ENCODE measurements at regions not wholly inside any gene's neighbourhood (a gene's known extent, or its start where the extent isn't known, plus 50 kb on each side); places are given as distances from the start of the nearest gene placed in this dataset.

DNA sequence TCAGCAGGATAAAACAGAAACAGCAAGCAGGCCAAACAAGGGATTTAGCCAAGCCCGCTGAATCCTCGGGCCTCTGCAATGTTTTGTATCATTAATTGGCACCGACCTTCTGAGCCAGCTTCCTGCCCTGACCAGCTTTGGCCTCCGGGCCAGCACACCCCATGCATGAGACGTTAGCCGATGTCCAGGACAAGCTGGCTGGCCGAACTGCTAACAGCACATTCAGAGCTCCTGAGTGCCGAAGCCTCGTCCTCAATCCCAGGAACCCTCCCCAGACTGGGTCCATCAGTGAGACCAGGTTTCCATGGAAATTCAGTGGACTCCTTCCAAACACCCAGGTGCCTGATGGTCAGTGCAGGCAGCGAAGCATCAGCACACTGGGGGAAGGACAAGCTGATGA is 134.3 kb upstream of the PFKP start:
- Histone ChIP-seq H3K27me3 (replicated peaks) (no peaks in the 10 kb centered on the region), H3K36me3 (replicated peaks) (no peaks in the 10 kb centered on the region), H3K4me3 (ENCODE audit: low read depth, low read length) (no peak overlapping the region), H3K27ac (no peak overlapping the region)
- no peak for DNase-seq
- in situ Hi-C loops (cut with HindIII; ENCODE audit: low pct_ligation_motif_present, low sequenced_read_pairs): no loop called here
- TF ChIP-seq CTCF (IDR thresholded peaks at IDR 0.05; ENCODE audit: low read depth, low read length, missing control alignments): no peak

DNA sequence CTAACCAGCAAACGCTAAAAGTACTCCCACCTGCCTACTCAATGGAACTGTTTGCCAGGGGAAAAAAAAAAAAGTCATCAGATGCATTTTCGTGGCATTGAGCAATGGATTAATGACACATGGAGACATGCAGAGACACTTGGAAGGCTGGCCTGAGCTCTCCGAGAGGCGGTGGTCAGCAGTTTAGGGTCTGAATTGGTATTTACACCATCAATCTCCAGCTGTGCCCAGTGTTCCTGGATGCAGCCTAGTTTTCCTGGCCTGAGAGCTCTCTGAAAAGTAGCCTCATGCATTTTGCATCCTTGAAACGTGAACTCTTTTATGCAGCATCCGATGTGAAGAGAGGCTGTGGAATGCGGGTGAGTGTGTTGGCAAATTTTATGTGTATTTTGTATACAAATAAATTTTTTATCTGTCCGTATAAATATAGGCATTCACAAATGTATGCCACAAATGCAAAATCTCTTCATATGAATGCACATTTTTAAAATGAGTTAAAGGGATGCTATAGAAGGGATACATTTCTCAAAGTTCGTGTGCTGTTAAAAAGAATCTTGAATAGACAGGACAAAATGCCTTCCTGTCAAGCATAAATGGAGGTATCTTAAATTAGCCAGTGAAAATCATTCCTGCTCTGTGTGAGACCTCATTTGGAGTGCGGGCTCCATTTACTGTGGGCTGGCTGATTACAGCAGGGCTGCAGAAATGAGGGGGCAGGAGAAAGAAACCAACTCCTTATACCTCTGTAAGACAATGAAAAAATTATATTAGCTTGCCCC is 137.7 kb upstream of the PFKP start:
- no peak overlapping the region for H3K27ac ChIP-seq
- TF ChIP-seq CTCF (IDR thresholded peaks at IDR 0.05; ENCODE audit: low read depth, low read length, missing control alignments): no peak
- H3K27me3 ChIP-seq (replicated peaks): no peaks in the 10 kb centered on the region
- no peak for DNase-seq
- no peak overlapping the region for H3K4me3 ChIP-seq (ENCODE audit: low read depth, low read length)
- in situ Hi-C loops (cut with HindIII; ENCODE audit: low pct_ligation_motif_present, low sequenced_read_pairs): no loop called here
- no peaks in the 10 kb centered on the region for H3K36me3 ChIP-seq (replicated peaks)

GRCh38 chr10:2927958-2928840 is 139.1 kb upstream of the PFKP start:
- peak; percentile 53 for DNase-seq
- Histone ChIP-seq H3K27ac (no peak overlapping the region), H3K36me3 (replicated peaks) (no peaks in the 10 kb centered on the region), H3K4me3 (ENCODE audit: low read depth, low read length) (no peak overlapping the region), H3K27me3 (replicated peaks) (no peaks in the 10 kb centered on the region)
- in situ Hi-C loops (cut with HindIII; ENCODE audit: low pct_ligation_motif_present, low sequenced_read_pairs): no loop called here
- peak; percentile 85 for TF ChIP-seq CTCF (IDR thresholded peaks at IDR 0.05; ENCODE audit: low read depth, low read length, missing control alignments)

- H3K4me3 ChIP-seq (ENCODE audit: low read depth, low read length): no peak overlapping the region
These were observed 140.3 kb upstream of the PFKP start for GRCh38 chr10:2926918-2927660.

GRCh38 chr10:2925631-2926030 is 141.7 kb upstream of the PFKP start:
- Histone ChIP-seq H3K36me3 (replicated peaks) (no peaks in the 10 kb centered on the region), H3K4me3 (ENCODE audit: low read depth, low read length) (no peak overlapping the region), H3K27me3 (replicated peaks) (no peaks in the 10 kb centered on the region), H3K27ac (no peak overlapping the region)
- DNase-seq: peak; percentile 73
- TF ChIP-seq CTCF (IDR thresholded peaks at IDR 0.05; ENCODE audit: low read depth, low read length, missing control alignments): no peak
- in situ Hi-C loops (cut with HindIII; ENCODE audit: low pct_ligation_motif_present, low sequenced_read_pairs): no loop called here

More at GRCh38 chr10:2926918-2927660, 140.3 kb upstream of the PFKP start:
- Histone ChIP-seq H3K27ac (no peak overlapping the region), H3K36me3 (replicated peaks) (no peaks in the 10 kb centered on the region), H3K27me3 (replicated peaks) (no peaks in the 10 kb centered on the region)
- DNase-seq: no peak
- TF ChIP-seq CTCF (IDR thresholded peaks at IDR 0.05; ENCODE audit: low read depth, low read length, missing control alignments): no peak
- in situ Hi-C loops (cut with HindIII; ENCODE audit: low pct_ligation_motif_present, low sequenced_read_pairs): no loop called here

Data from brain microvascular endothelial cell (primary cell).